ENCODE measurements at regions not wholly inside any gene's neighbourhood (a gene's known extent, or its start where the extent isn't known, plus 50 kb on each side); places are given as distances from the start of the nearest gene placed in this dataset.
"Not testable (repeated sequence)": the region's sequence is repeated elsewhere in the genome, so short reads cannot be mapped to it uniquely, and the experiment has no call there.

- ATAC-seq, result peak; percentile 45
- peak; percentile 39 for DNase-seq (ENCODE audit: low spot score)
These were observed 130.2 kb upstream of the ID2 start for GRCh38 chr2:8551622-8552074.

- DNase-seq (ENCODE audit: low spot score), result peak; percentile 41
These were observed 129.5 kb upstream of the ID2 start for GRCh38 chr2:8552293-8552801.

GRCh38 chr2:8553643-8554042, 128.2 kb upstream of the ID2 start:
- peak; percentile 64 for ATAC-seq
- no peak for DNase-seq (ENCODE audit: low spot score)

More at GRCh38 chr2:8552293-8552801, 129.5 kb upstream of the ID2 start:
- no peak for ATAC-seq

GRCh38 chr2:8554296-8554806, 127.5 kb upstream of the ID2 start:
- no peak for ATAC-seq
- peak; percentile 42 for DNase-seq (ENCODE audit: low spot score)

GRCh38 chr2:8555543-8555942, 126.3 kb upstream of the ID2 start:
- DNase-seq (ENCODE audit: low spot score) (no peak), ATAC-seq (no peak)

GRCh38 chr2:8558096-8558495, 123.8 kb upstream of the ID2 start:
- no peak for DNase-seq (ENCODE audit: low spot score)

GRCh38 chr2:8558956-8559355, 122.9 kb upstream of the ID2 start:
- no peak for ATAC-seq
- no peak for DNase-seq (ENCODE audit: low spot score)

More at GRCh38 chr2:8558096-8558495, 123.8 kb upstream of the ID2 start:
- no peak for ATAC-seq

GRCh38 chr2:8559805-8560204, 122.1 kb upstream of the ID2 start:
- DNase-seq (ENCODE audit: low spot score), result no peak

GRCh38 chr2:8561692-8562091, 120.2 kb upstream of the ID2 start:
- not testable (repeated sequence) for DNase-seq (ENCODE audit: low spot score); ATAC-seq

More at GRCh38 chr2:8559805-8560204, 122.1 kb upstream of the ID2 start:
- no peak for ATAC-seq

- no peak for DNase-seq (ENCODE audit: low spot score)
These were observed 117.9 kb upstream of the ID2 start for GRCh38 chr2:8563814-8564474.

GRCh38 chr2:8564475-8564874, 117.4 kb upstream of the ID2 start:
- DNase-seq (ENCODE audit: low spot score), result no peak
- ATAC-seq, result no peak

More at GRCh38 chr2:8563814-8564474, 117.9 kb upstream of the ID2 start:
- no peak for ATAC-seq

GRCh38 chr2:8565399-8566154, 116.3 kb upstream of the ID2 start:
- DNase-seq (ENCODE audit: low spot score) (peak; percentile 41), ATAC-seq (no peak)

GRCh38 chr2:8566155-8566670, 115.6 kb upstream of the ID2 start:
- DNase-seq (ENCODE audit: low spot score) (peak; percentile 28), ATAC-seq (no peak)

GRCh38 chr2:8566774-8567468, 114.9 kb upstream of the ID2 start:
- DNase-seq (ENCODE audit: low spot score), result peak; percentile 23

GRCh38 chr2:8567469-8568260, 114.2 kb upstream of the ID2 start:
- no peak for ATAC-seq
- DNase-seq (ENCODE audit: low spot score), result peak; percentile 36

More at GRCh38 chr2:8566774-8567468, 114.9 kb upstream of the ID2 start:
- no peak for ATAC-seq

GRCh38 chr2:8568543-8569302, 113.1 kb upstream of the ID2 start:
- peak; percentile 48 for DNase-seq (ENCODE audit: low spot score)
- peak; percentile 64 for ATAC-seq

GRCh38 chr2:8569332-8569930, 112.4 kb upstream of the ID2 start:
- DNase-seq (ENCODE audit: low spot score) (peak; percentile 35), ATAC-seq (no peak)

GRCh38 chr2:8570637-8571036, 111.2 kb upstream of the ID2 start:
- ATAC-seq (no peak), DNase-seq (ENCODE audit: low spot score) (peak; percentile 27)

- DNase-seq (ENCODE audit: low spot score) (peak; percentile 29), ATAC-seq (no peak)
These were observed 110.5 kb upstream of the ID2 start for GRCh38 chr2:8571301-8571791.
